Skeletal muscle tissue (tissue), 3 donors: ENCODE measurements at regions not wholly inside any gene's neighbourhood (a gene's known extent, or its start where the extent isn't known, plus 50 kb on each side); places are given as distances from the start of the nearest gene placed in this dataset.

Experiments
- H3K27ac ChIP-seq: one replicate; pipeline ENCODE4 v1.7.0; 2013; ENCODE audit warnings: mild to moderate bottlenecking, low read depth, low read length, inconsistent platforms
- H3K27me3 ChIP-seq, 3 donors: one replicate each; pipeline ENCODE4 v1.7.0; 2013; ENCODE audit warnings: low read length in 3 of 3; ENCODE audit not compliant: control insufficient read depth in 3 of 3, insufficient read depth in 3 of 3
- H3K36me3 ChIP-seq, 3 donors: one replicate each; pipeline ENCODE4 v1.7.0; 2013; ENCODE audit warnings: low read length in 3 of 3; ENCODE audit not compliant: control insufficient read depth in 3 of 3, insufficient read depth in 3 of 3
- H3K4me1 ChIP-seq, 3 donors: one replicate each; pipeline ENCODE4 v1.7.0; 2013; ENCODE audit warnings: low read length in 3 of 3, mild to moderate bottlenecking in 3 of 3; ENCODE audit not compliant: control insufficient read depth in 3 of 3, insufficient read depth in 3 of 3
- H3K4me3 ChIP-seq, 3 donors: one replicate each; pipeline ENCODE4 v1.7.0; 2013; ENCODE audit warnings: low read length in 3 of 3
- H3K9ac ChIP-seq, 3 donors: one replicate each; pipeline ENCODE4 v1.7.0; 2013; ENCODE audit warnings: low read length in 3 of 3, mild to moderate bottlenecking in 3 of 3, moderate library complexity in 2 of 3, low read depth in 1 of 3
- H3K9me3 ChIP-seq, 3 donors: one replicate each; pipeline ENCODE4 v1.7.0; 2013; ENCODE audit warnings: low read length in 3 of 3; ENCODE audit not compliant: control insufficient read depth in 3 of 3
- donor health status: Osteomylitis.

- Histone ChIP-seq H3K27me3 (no peaks in the 10 kb centered on the region), H3K9ac (no peak overlapping the region), H3K27ac (no peak overlapping the region), H3K9me3 (no peaks in the 10 kb centered on the region), H3K4me3 (no peak overlapping the region), H3K36me3 (no peaks in the 10 kb centered on the region), H3K4me1 (peaks cover 3 to 13% (median 12%) of the 10 kb centered on the region in 3 donors)
Observed at GRCh38 chr10:3857318-3857717, 72.3 kb upstream of the KLF6 start.

- Histone ChIP-seq H3K27ac (no peak overlapping the region), H3K9me3 (no peaks in the 10 kb centered on the region), H3K36me3 (no peaks in the 10 kb centered on the region), H3K4me3 (no peak overlapping the region), H3K27me3 (no peaks in the 10 kb centered on the region), H3K4me1 (peaks cover 6 to 14% (median 13%) of the 10 kb centered on the region in 3 donors), H3K9ac (no peak overlapping the region)
Observed at GRCh38 chr10:3856593-3856992, 71.6 kb upstream of the KLF6 start.

GRCh38 chr10:3853547-3854303 is 68.7 kb upstream of the KLF6 start:
- Histone ChIP-seq H3K9me3 (no peaks in the 10 kb centered on the region), H3K4me1 (peaks cover 6 to 14% (median 13%) of the 10 kb centered on the region in 3 donors), H3K9ac (no peak overlapping the region), H3K4me3 (no peak overlapping the region), H3K36me3 (no peaks in the 10 kb centered on the region), H3K27ac (no peak overlapping the region), H3K27me3 (no peaks in the 10 kb centered on the region)

GRCh38 chr10:3853016-3853415 is 68.0 kb upstream of the KLF6 start:
- Histone ChIP-seq H3K27me3 (no peaks in the 10 kb centered on the region), H3K9ac (no peak overlapping the region), H3K27ac (peak overlapping the region; percentile 65), H3K9me3 (no peaks in the 10 kb centered on the region), H3K36me3 (no peaks in the 10 kb centered on the region), H3K4me1 (peaks cover 6 to 14% (median 13%) of the 10 kb centered on the region in 3 donors), H3K4me3 (no peak overlapping the region)

- H3K27ac ChIP-seq = peak overlapping the region; percentile 65
- H3K9me3 ChIP-seq = no peaks in the 10 kb centered on the region
- H3K4me1 ChIP-seq = peaks cover 6 to 14% (median 13%) of the 10 kb centered on the region in 3 donors
- no peaks in the 10 kb centered on the region for H3K36me3 ChIP-seq
- H3K4me3 ChIP-seq = no peak overlapping the region
- no peak overlapping the region for H3K9ac ChIP-seq
- no peaks in the 10 kb centered on the region for H3K27me3 ChIP-seq
Observed at GRCh38 chr10:3852147-3852904, 67.3 kb upstream of the KLF6 start.

GRCh38 chr10:3850999-3851937 is 66.3 kb upstream of the KLF6 start:
- Histone ChIP-seq H3K4me1 (peaks cover 6 to 14% (median 13%) of the 10 kb centered on the region in 3 donors), H3K27ac (peak overlapping the region; percentile 65), H3K36me3 (no peaks in the 10 kb centered on the region), H3K4me3 (no peak overlapping the region), H3K27me3 (no peaks in the 10 kb centered on the region), H3K9me3 (no peaks in the 10 kb centered on the region), H3K9ac (no peak overlapping the region)

GRCh38 chr10:3848775-3849635 is 64.0 kb upstream of the KLF6 start:
- Histone ChIP-seq H3K9me3 (no peaks in the 10 kb centered on the region), H3K27ac (no peak overlapping the region), H3K27me3 (no peaks in the 10 kb centered on the region), H3K9ac (no peak overlapping the region), H3K4me1 (peaks cover 6 to 14% (median 11%) of the 10 kb centered on the region in 3 donors), H3K4me3 (no peak overlapping the region), H3K36me3 (no peaks in the 10 kb centered on the region)

- no peak overlapping the region for H3K4me3 ChIP-seq
- H3K4me1 ChIP-seq = peaks cover 3 to 10% (median 6%) of the 10 kb centered on the region in 3 donors
- no peaks in the 10 kb centered on the region for H3K36me3 ChIP-seq
- no peak overlapping the region for H3K27ac ChIP-seq
- H3K9me3 ChIP-seq = no peaks in the 10 kb centered on the region
- no peaks in the 10 kb centered on the region for H3K27me3 ChIP-seq
- no peak overlapping the region for H3K9ac ChIP-seq
Observed at GRCh38 chr10:3848005-3848774, 63.2 kb upstream of the KLF6 start.
